22Rv1 (cell line): ENCODE measurements at regions not wholly inside any gene's neighbourhood (a gene's known extent, or its start where the extent isn't known, plus 50 kb on each side); places are given as distances from the start of the nearest gene placed in this dataset.

Experiments used
- H3K27ac ChIP-seq: fragments of 450-650 bp; 2 replicates; pipeline ENCODE4 v1.5.1; 2017
- CTCF ChIP-seq: fragments of 450-650 bp; IDR thresholded peaks from 2 replicates; pipeline ENCODE4 v1.5.1; 2017; ENCODE audit warnings: mild to moderate bottlenecking
- ZFX ChIP-seq: fragments of 450-650 bp; IDR thresholded peaks from 2 replicates; pipeline ENCODE4 v1.6.1; 2017; ENCODE audit warnings: antibody characterized with exemption, borderline replicate concordance

- TF ChIP-seq CTCF (no peak), ZFX (no peak)
- H3K27ac ChIP-seq: no peak overlapping the region
Observed at GRCh38 chr4:24174602-24175001, 284.8 kb upstream of the PPARGC1A start.

- TF ChIP-seq CTCF (no peak), ZFX (no peak)
- H3K27ac ChIP-seq: no peak overlapping the region
Observed at GRCh38 chr4:24172406-24172805, 282.6 kb upstream of the PPARGC1A start.

- no peak overlapping the region for H3K27ac ChIP-seq
- no peak for TF ChIP-seq CTCF
- no peak for TF ChIP-seq ZFX
Observed at GRCh38 chr4:24169956-24170355, 280.1 kb upstream of the PPARGC1A start.

- TF ChIP-seq CTCF (no peak), ZFX (no peak)
- H3K27ac ChIP-seq: no peak overlapping the region
Observed at GRCh38 chr4:24168658-24169057, 278.8 kb upstream of the PPARGC1A start.

- TF ChIP-seq ZFX (no peak), CTCF (no peak)
- H3K27ac ChIP-seq: no peak overlapping the region
Observed at GRCh38 chr4:24166501-24166900, 276.7 kb upstream of the PPARGC1A start.

- TF ChIP-seq ZFX: no peak
- TF ChIP-seq CTCF: no peak
- no peak overlapping the region for H3K27ac ChIP-seq
Observed at GRCh38 chr4:24164797-24165196, 274.9 kb upstream of the PPARGC1A start.

- H3K27ac ChIP-seq: no peak overlapping the region
- no peak for TF ChIP-seq CTCF
- TF ChIP-seq ZFX: no peak
Observed at GRCh38 chr4:24164054-24164693, 274.3 kb upstream of the PPARGC1A start.
